PFSK-1 (cell line): ENCODE measurements at regions not wholly inside any gene's neighbourhood (a gene's known extent, or its start where the extent isn't known, plus 50 kb on each side); places are given as distances from the start of the nearest gene placed in this dataset.

Source experiments
- FOXP2 ChIP-seq: optimal IDR thresholded peaks from 2 replicates; pipeline ENCODE3; 2011; ENCODE audit warnings: borderline replicate concordance, control low read depth, inconsistent platforms; ENCODE audit not compliant: insufficient read depth; ENCODE audit errors: extremely low read length, extremely low read depth
- POLR2AphosphoS5 ChIP-seq: IDR thresholded peaks from 2 replicates; pipeline ENCODE4 v1.6.1; 2012; ENCODE audit warnings: low read depth, mild to moderate bottlenecking, control low read depth, low read length, moderate library complexity
- REST ChIP-seq, 2 experiments: IDR thresholded peaks; 2 replicates each; pipeline versions ENCODE4 v1.6.1 to v1.8.0; 2011 to 2012; ENCODE audit warnings: low read depth in 2 of 2, low read length in 2 of 2, control low read depth in 1 of 2, inconsistent platforms in 1 of 2, mild to moderate bottlenecking in 1 of 2, moderate library complexity in 1 of 2; ENCODE audit not compliant: insufficient read depth in 1 of 2
- SIN3A ChIP-seq: IDR thresholded peaks from 2 replicates; pipeline ENCODE4 v1.6.1; 2012; ENCODE audit warnings: mild to moderate bottlenecking, low read length, moderate library complexity, borderline replicate concordance; ENCODE audit not compliant: insufficient read depth
- TAF1 ChIP-seq: IDR thresholded peaks from 2 replicates; pipeline ENCODE4 v1.6.1; 2012; ENCODE audit warnings: low read length, control low read depth, borderline replicate concordance; ENCODE audit not compliant: insufficient read depth

GRCh38 chr10:28733245-28733644 lies 55.9 kb downstream of the BAMBI start:
- TF ChIP-seq REST (IDR thresholded peaks at IDR 0.05; ENCODE audit: insufficient read depth in 1 of 2, low read depth in 2 of 2, low read length in 2 of 2): no peak
- no peak for TF ChIP-seq SIN3A
- TF ChIP-seq TAF1: no peak
- TF ChIP-seq FOXP2: no peak
- no peak for TF ChIP-seq POLR2AphosphoS5

GRCh38 chr10:28733647-28734046 lies 56.3 kb downstream of the BAMBI start:
- TF ChIP-seq TAF1 (no peak), SIN3A (no peak), POLR2AphosphoS5 (no peak), REST (IDR thresholded peaks at IDR 0.05; ENCODE audit: insufficient read depth in 1 of 2, low read depth in 2 of 2, low read length in 2 of 2) (no peak), FOXP2 (no peak)

GRCh38 chr10:28734938-28735759 lies 57.8 kb downstream of the BAMBI start:
- TF ChIP-seq TAF1 (no peak), SIN3A (no peak), REST (IDR thresholded peaks at IDR 0.05; ENCODE audit: insufficient read depth in 1 of 2, low read depth in 2 of 2, low read length in 2 of 2) (no peak), FOXP2 (no peak), POLR2AphosphoS5 (no peak)

- TF ChIP-seq POLR2AphosphoS5 (no peak), REST (IDR thresholded peaks at IDR 0.05; ENCODE audit: insufficient read depth in 1 of 2, low read depth in 2 of 2, low read length in 2 of 2) (no peak), FOXP2 (no peak), SIN3A (no peak), TAF1 (no peak)
Observed at GRCh38 chr10:28737096-28737495, 59.8 kb downstream of the BAMBI start.

- TF ChIP-seq POLR2AphosphoS5: no peak
- TF ChIP-seq TAF1: no peak
- no peak for TF ChIP-seq FOXP2
Observed at GRCh38 chr10:28738200-28738599, 60.9 kb downstream of the BAMBI start.
